Thyroid gland (tissue), 4 donors: ENCODE measurements at regions not wholly inside any gene's neighbourhood (a gene's known extent, or its start where the extent isn't known, plus 50 kb on each side); places are given as distances from the start of the nearest gene placed in this dataset.

ENCODE experiments used
- DNase-seq, 2 donors: peaks; one replicate each; pipeline ENCODE4 v3.0.0-alpha.2; 2019
- H3K27ac ChIP-seq, 3 donors: fragments of 200-600 bp; sonication (generic); 1 replicate in 2 of 3; 2 replicates in 1 of 3; pipeline ENCODE4 v1.5.1; 2016 to 2019; ENCODE audit warnings: mild to moderate bottlenecking in 1 of 3, moderate library complexity in 1 of 3
- H3K27me3 ChIP-seq: fragments of 200-600 bp; sonication (generic); one replicate; pipeline ENCODE4 v1.5.1; 2019
- H3K36me3 ChIP-seq, 2 donors: fragments of 200-600 bp; sonication (generic); one replicate each; pipeline ENCODE4 v1.5.1; 2016 to 2019
- H3K4me1 ChIP-seq, 2 donors: fragments of 200-600 bp; sonication (generic); one replicate each; pipeline ENCODE4 v1.5.1; 2017 to 2019
- H3K4me3 ChIP-seq, 3 donors: fragments of 200-600 bp; sonication (generic); replicated peaks in 1 of 3; 1 replicate in 2 of 3; 2 replicates in 1 of 3; pipeline ENCODE4 v1.5.1; 2016; ENCODE audit warnings: mild to moderate bottlenecking in 1 of 3
- H3K9me3 ChIP-seq: fragments of 200-600 bp; sonication (generic); one replicate; pipeline ENCODE4 v1.5.1; 2017
- POLR2A ChIP-seq, 2 donors: fragments of 450-650 bp; IDR thresholded peaks; one replicate each; pipeline ENCODE4 v1.6.1; 2017; ENCODE audit warnings: antibody characterized with exemption in 2 of 2, mild to moderate bottlenecking in 2 of 2, moderate library complexity in 1 of 2
- WGBS, 2 donors: methylation state at CpG; one replicate each; pipeline ENCODE4 v1.1.5; 2017; 5-methylcytosine and 5-hydroxymethylcytosine counted together
- intact Hi-C: fragments of 100-400 bp; cut with DNase I; formaldehyde crosslinking; loops from one replicate; pipeline ENCODE4 v1.15.1; 2023
- TF ChIP-seq, protein P1 (sequence below), 6 experiments: fragments of 200-600 bp in 3 of 6; fragments of 450-650 bp in 3 of 6; sonication (generic) in 3 of 6; IDR thresholded peaks; one replicate each; pipeline ENCODE4 v1.5.1; 2016 to 2019; ENCODE audit warnings: antibody characterized with exemption in 6 of 6, mild to moderate bottlenecking in 2 of 6, inconsistent platforms in 1 of 6, moderate library complexity in 1 of 6

DNA sequence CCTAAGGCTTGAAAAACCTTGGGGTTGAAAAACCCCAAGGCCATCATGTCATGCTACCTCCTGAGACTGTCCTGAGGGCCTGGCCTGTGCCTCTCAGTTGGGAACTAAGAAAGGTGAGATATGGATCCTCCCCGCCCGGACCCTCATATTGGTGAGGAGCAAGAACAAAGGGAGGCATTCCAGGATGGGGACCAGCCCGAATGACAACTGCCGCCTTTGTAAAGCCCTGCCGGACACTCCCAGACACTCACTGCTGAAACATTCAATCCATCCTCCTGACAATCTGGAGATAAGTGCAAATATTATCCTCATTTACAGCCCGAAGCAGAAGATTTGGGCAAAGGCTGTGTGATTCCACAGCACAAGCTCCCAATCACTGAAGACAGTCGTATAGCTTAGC is 298.3 kb downstream of the NSG2 start:
- Histone ChIP-seq H3K4me3 (no peak overlapping the region), H3K27me3 (no peaks in the 10 kb centered on the region), H3K9me3 (no peaks in the 10 kb centered on the region), H3K4me1 (no peaks in the 10 kb centered on the region), H3K27ac (no peak overlapping the region), H3K36me3 (no peaks in the 10 kb centered on the region)
- intact Hi-C loops = no loop called here
- TF ChIP-seq POLR2A (IDR thresholded peaks at IDR 0.05) = no peak
- no peak for DNase-seq
- WGBS, 2 donors = 81 to 96% methylated on average over 5 to 7 of the region's 7 CpGs

DNA sequence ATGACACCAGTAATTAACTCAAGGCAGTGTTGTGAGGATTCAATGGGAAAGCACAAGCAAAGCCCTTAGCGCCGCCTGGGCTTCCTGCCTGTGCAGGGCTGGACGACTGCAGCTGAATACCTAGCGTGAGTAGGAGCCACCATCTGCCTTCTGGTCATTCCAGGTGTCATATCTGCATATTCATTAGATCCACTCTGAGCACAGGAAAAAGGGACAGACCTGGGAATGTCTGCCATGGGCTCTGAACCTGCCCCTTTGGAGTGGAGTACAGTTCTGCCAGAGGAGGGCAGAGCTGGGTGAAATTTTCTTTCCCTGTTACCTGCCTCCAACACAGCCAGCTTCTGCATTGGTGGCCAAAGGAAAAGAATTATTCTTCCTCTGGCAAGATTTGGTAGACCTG is 298.8 kb downstream of the NSG2 start:
- Histone ChIP-seq H3K36me3 (no peaks in the 10 kb centered on the region), H3K27ac (no peak overlapping the region), H3K4me3 (no peak overlapping the region), H3K9me3 (no peaks in the 10 kb centered on the region), H3K27me3 (no peaks in the 10 kb centered on the region), H3K4me1 (no peaks in the 10 kb centered on the region)
- TF ChIP-seq, protein P1, sequence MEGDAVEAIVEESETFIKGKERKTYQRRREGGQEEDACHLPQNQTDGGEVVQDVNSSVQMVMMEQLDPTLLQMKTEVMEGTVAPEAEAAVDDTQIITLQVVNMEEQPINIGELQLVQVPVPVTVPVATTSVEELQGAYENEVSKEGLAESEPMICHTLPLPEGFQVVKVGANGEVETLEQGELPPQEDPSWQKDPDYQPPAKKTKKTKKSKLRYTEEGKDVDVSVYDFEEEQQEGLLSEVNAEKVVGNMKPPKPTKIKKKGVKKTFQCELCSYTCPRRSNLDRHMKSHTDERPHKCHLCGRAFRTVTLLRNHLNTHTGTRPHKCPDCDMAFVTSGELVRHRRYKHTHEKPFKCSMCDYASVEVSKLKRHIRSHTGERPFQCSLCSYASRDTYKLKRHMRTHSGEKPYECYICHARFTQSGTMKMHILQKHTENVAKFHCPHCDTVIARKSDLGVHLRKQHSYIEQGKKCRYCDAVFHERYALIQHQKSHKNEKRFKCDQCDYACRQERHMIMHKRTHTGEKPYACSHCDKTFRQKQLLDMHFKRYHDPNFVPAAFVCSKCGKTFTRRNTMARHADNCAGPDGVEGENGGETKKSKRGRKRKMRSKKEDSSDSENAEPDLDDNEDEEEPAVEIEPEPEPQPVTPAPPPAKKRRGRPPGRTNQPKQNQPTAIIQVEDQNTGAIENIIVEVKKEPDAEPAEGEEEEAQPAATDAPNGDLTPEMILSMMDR (IDR thresholded peaks at IDR 0.05) = no peak
- no peak for TF ChIP-seq POLR2A (IDR thresholded peaks at IDR 0.05)
- intact Hi-C loops = no loop called here
- no peak for DNase-seq
- WGBS, 2 donors = 66 to 82% methylated on average over 4 of the region's 4 CpGs

DNA sequence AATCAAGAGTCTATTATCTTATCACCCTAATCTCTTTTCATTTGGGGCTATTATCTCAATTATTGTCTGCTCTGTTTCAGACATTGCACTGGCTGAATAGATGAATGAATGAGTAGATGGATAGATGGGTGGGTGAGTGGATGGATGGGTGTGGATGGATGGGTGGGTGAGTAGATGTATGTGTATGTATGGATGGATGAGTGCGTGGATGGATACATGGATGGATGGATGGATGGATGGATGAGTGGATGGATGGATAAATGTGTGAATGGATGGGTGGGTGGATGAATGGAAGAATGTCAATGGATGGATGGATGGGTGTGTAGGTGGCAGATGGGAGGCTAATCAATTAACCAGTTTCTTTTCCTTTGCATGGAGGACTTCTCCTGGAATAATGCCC is 301.7 kb downstream of the NSG2 start:
- Histone ChIP-seq H3K36me3 (no peaks in the 10 kb centered on the region), H3K27me3 (no peaks in the 10 kb centered on the region), H3K4me3 (no peak overlapping the region), H3K4me1 (no peaks in the 10 kb centered on the region), H3K27ac (no peak overlapping the region), H3K9me3 (no peaks in the 10 kb centered on the region)
- intact Hi-C loops = no loop called here
- TF ChIP-seq, protein P1 (IDR thresholded peaks at IDR 0.05) = no peak
- TF ChIP-seq POLR2A (IDR thresholded peaks at IDR 0.05) = no peak
- DNase-seq = no peak
- 89 to 95% methylated on average over 1 of the region's 1 CpG for WGBS, 2 donors

DNA sequence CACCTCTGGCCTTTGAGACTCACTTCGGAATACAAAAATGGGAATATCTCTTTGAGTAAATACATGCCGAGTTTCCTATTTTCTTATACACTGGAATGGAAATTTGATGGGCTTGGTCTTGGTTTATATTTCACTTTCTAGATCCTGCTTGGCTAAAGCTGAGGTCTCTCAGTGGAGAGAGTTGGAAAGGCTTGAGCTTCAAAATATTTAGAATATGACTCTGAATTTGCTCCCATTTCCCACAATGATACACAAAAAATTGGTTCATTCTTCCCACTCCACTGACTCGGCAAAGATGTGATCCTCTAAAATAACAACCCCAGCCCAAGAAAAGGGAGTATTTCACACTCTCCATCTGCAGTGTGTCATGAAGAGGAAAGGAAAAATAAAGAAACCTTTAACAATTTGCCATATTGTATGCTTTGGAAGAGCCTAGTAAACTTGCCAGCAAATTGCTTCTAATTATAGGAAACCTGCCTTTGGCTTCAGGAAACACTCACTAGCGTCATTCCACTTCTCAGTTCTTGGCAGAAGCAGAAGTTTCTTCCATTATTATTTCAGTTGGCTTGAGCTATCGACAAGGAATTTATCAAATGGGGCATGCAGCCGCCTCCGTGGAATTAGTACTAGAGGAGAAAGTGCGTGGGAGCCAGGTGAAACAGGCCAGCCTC is 302.9 kb downstream of the NSG2 start:
- WGBS, 2 donors = 38 to 62% methylated on average over 8 of the region's 8 CpGs
- intact Hi-C loops = no loop called here
- Histone ChIP-seq H3K27me3 (no peaks in the 10 kb centered on the region), H3K9me3 (no peaks in the 10 kb centered on the region), H3K36me3 (no peaks in the 10 kb centered on the region), H3K4me3 (no peak overlapping the region), H3K27ac (no peak overlapping the region), H3K4me1 (no peaks in the 10 kb centered on the region)
- TF ChIP-seq POLR2A (IDR thresholded peaks at IDR 0.05) = no peak
- TF ChIP-seq, protein P1 (IDR thresholded peaks at IDR 0.05) = no peak
- no peak for DNase-seq

DNA sequence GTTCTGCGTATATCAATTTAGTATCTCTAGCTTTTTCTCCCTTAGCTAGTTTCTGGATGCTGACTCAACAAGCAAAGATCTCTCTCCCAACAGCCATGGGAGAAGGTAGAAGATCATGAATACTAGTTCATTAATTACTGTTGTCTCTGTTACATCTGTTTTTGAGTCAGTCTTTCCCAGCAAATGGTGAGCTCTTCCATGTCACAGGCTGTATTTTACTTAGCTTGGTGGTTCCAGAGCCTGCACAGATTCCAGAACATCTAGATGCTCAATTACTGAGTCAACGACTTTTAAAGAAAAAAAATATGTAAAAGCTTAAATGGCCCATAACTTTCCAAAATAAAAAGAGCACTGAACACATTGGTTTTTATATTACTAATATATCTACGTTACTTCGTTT is 307.2 kb downstream of the NSG2 start:
- TF ChIP-seq, protein P1 (IDR thresholded peaks at IDR 0.05) = no peak
- TF ChIP-seq POLR2A (IDR thresholded peaks at IDR 0.05) = no peak
- no peak overlapping the region for H3K4me3 ChIP-seq
- H3K27ac ChIP-seq = no peak overlapping the region
- no peaks in the 10 kb centered on the region for H3K36me3 ChIP-seq
- H3K27me3 ChIP-seq = no peaks in the 10 kb centered on the region
- no peaks in the 10 kb centered on the region for H3K9me3 ChIP-seq
- no peaks in the 10 kb centered on the region for H3K4me1 ChIP-seq
- DNase-seq = no peak
- 67 to 85% methylated on average over 4 of the region's 4 CpGs for WGBS, 2 donors
- intact Hi-C loops = no loop called here
